ENCODE measurements at regions not wholly inside any gene's neighbourhood (a gene's known extent, or its start where the extent isn't known, plus 50 kb on each side); places are given as distances from the start of the nearest gene placed in this dataset.
"Not testable (repeated sequence)": the region's sequence is repeated elsewhere in the genome, so short reads cannot be mapped to it uniquely, and the experiment has no call there.

GRCh38 chr18:40272630-40273231 lies 1682.3 kb upstream of the PIK3C3 start:
- Histone ChIP-seq H3K9ac (ENCODE audit: low read length in 2 of 2) (no peak overlapping the region), H3K9me3 (ENCODE audit: control insufficient read depth in 2 of 2, low read length in 2 of 2) (no peaks in the 10 kb centered on the region), H3K4me3 (ENCODE audit: low read length in 2 of 2) (no peak overlapping the region), H3K36me3 (ENCODE audit: control insufficient read depth in 2 of 2, insufficient read depth in 2 of 2, low read length in 2 of 2) (no peaks in the 10 kb centered on the region), H3K27me3 (ENCODE audit: control insufficient read depth in 1 of 2, insufficient read depth in 2 of 2, low read length in 2 of 2) (no peaks in the 10 kb centered on the region), H3K4me1 (ENCODE audit: control insufficient read depth, insufficient read depth, low read length) (no peaks in the 10 kb centered on the region), H3K27ac (ENCODE audit: low read length) (no peak overlapping the region)

GRCh38 chr18:40259115-40259835 lies 1695.8 kb upstream of the PIK3C3 start:
- Histone ChIP-seq H3K36me3 (ENCODE audit: control insufficient read depth in 2 of 2, insufficient read depth in 2 of 2, low read length in 2 of 2) (no peaks in the 10 kb centered on the region), H3K9ac (ENCODE audit: low read length in 2 of 2) (no peak overlapping the region), H3K27me3 (ENCODE audit: control insufficient read depth in 1 of 2, insufficient read depth in 2 of 2, low read length in 2 of 2) (no peaks in the 10 kb centered on the region), H3K27ac (ENCODE audit: low read length) (no peak overlapping the region), H3K4me1 (ENCODE audit: control insufficient read depth, insufficient read depth, low read length) (no peaks in the 10 kb centered on the region), H3K9me3 (ENCODE audit: control insufficient read depth in 2 of 2, low read length in 2 of 2) (peaks cover 0 to 3% of the 10 kb centered on the region in 2 donors), H3K4me3 (ENCODE audit: low read length in 2 of 2) (no peak overlapping the region)

- peaks cover 0 to 3% of the 10 kb centered on the region in 2 donors for H3K9me3 ChIP-seq (ENCODE audit: control insufficient read depth in 2 of 2, low read length in 2 of 2)
- no peaks in the 10 kb centered on the region for H3K4me1 ChIP-seq (ENCODE audit: control insufficient read depth, insufficient read depth, low read length)
- H3K27ac ChIP-seq (ENCODE audit: low read length): no peak overlapping the region
- no peaks in the 10 kb centered on the region for H3K27me3 ChIP-seq (ENCODE audit: control insufficient read depth in 1 of 2, insufficient read depth in 2 of 2, low read length in 2 of 2)
- no peak overlapping the region for H3K9ac ChIP-seq (ENCODE audit: low read length in 2 of 2)
- no peaks in the 10 kb centered on the region for H3K36me3 ChIP-seq (ENCODE audit: control insufficient read depth in 2 of 2, insufficient read depth in 2 of 2, low read length in 2 of 2)
- H3K4me3 ChIP-seq (ENCODE audit: low read length in 2 of 2): no peak overlapping the region
Observed at GRCh38 chr18:40258311-40258710, 1696.7 kb upstream of the PIK3C3 start.

GRCh38 chr18:40250236-40250635 lies 1704.8 kb upstream of the PIK3C3 start:
- Histone ChIP-seq H3K27me3 (ENCODE audit: control insufficient read depth in 1 of 2, insufficient read depth in 2 of 2, low read length in 2 of 2) (no peaks in the 10 kb centered on the region), H3K4me3 (ENCODE audit: low read length in 2 of 2) (no peak overlapping the region), H3K27ac (ENCODE audit: low read length) (no peak overlapping the region), H3K36me3 (ENCODE audit: control insufficient read depth in 2 of 2, insufficient read depth in 2 of 2, low read length in 2 of 2) (no peaks in the 10 kb centered on the region), H3K9ac (ENCODE audit: low read length in 2 of 2) (no peak overlapping the region), H3K9me3 (ENCODE audit: control insufficient read depth in 2 of 2, low read length in 2 of 2) (no peaks in the 10 kb centered on the region), H3K4me1 (ENCODE audit: control insufficient read depth, insufficient read depth, low read length) (no peaks in the 10 kb centered on the region)

- Histone ChIP-seq H3K36me3 (ENCODE audit: control insufficient read depth in 2 of 2, insufficient read depth in 2 of 2, low read length in 2 of 2) (no peaks in the 10 kb centered on the region), H3K27me3 (ENCODE audit: control insufficient read depth in 1 of 2, insufficient read depth in 2 of 2, low read length in 2 of 2) (no peaks in the 10 kb centered on the region), H3K9ac (ENCODE audit: low read length in 2 of 2) (no peak overlapping the region), H3K4me3 (ENCODE audit: low read length in 2 of 2) (no peak overlapping the region), H3K4me1 (ENCODE audit: control insufficient read depth, insufficient read depth, low read length) (no peaks in the 10 kb centered on the region), H3K9me3 (ENCODE audit: control insufficient read depth in 2 of 2, low read length in 2 of 2) (no peaks in the 10 kb centered on the region), H3K27ac (ENCODE audit: low read length) (no peak overlapping the region)
Observed at GRCh38 chr18:40249390-40250080, 1705.5 kb upstream of the PIK3C3 start.

GRCh38 chr18:40245612-40246011 lies 1709.4 kb upstream of the PIK3C3 start:
- H3K27ac ChIP-seq (ENCODE audit: low read length); H3K4me3 ChIP-seq (ENCODE audit: low read length in 2 of 2); H3K9ac ChIP-seq (ENCODE audit: low read length in 2 of 2); H3K36me3 ChIP-seq (ENCODE audit: control insufficient read depth in 2 of 2, insufficient read depth in 2 of 2, low read length in 2 of 2); H3K9me3 ChIP-seq (ENCODE audit: control insufficient read depth in 2 of 2, low read length in 2 of 2); H3K4me1 ChIP-seq (ENCODE audit: control insufficient read depth, insufficient read depth, low read length); H3K27me3 ChIP-seq (ENCODE audit: control insufficient read depth in 1 of 2, insufficient read depth in 2 of 2, low read length in 2 of 2): not testable (repeated sequence)

DNA sequence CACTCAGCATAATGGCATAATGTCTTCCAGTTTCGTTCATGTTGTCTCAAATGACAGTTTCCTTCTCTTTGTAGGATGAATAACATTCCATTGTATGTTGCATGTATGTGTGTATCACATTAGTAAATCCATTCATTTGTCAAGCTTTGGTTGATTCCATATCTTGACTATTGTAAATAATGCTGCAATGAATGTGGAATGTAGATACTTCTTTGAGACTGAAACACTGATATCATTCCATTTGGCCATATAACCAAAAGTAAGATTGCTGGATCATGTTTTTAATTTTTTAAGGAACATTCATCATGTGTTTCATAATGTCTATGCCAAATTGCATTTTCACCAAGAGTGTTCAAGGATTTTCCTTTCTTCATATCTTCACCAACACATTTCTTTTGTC lies 1711.4 kb upstream of the PIK3C3 start:
- H3K9ac ChIP-seq (ENCODE audit: low read length in 2 of 2): no peak overlapping the region
- H3K36me3 ChIP-seq (ENCODE audit: control insufficient read depth in 2 of 2, insufficient read depth in 2 of 2, low read length in 2 of 2): no peaks in the 10 kb centered on the region
- H3K4me1 ChIP-seq (ENCODE audit: control insufficient read depth, insufficient read depth, low read length): no peaks in the 10 kb centered on the region
- no peak overlapping the region for H3K27ac ChIP-seq (ENCODE audit: low read length)
- no peaks in the 10 kb centered on the region for H3K9me3 ChIP-seq (ENCODE audit: control insufficient read depth in 2 of 2, low read length in 2 of 2)
- no peaks in the 10 kb centered on the region for H3K27me3 ChIP-seq (ENCODE audit: control insufficient read depth in 1 of 2, insufficient read depth in 2 of 2, low read length in 2 of 2)
- no peak overlapping the region for H3K4me3 ChIP-seq (ENCODE audit: low read length in 2 of 2)

DNA sequence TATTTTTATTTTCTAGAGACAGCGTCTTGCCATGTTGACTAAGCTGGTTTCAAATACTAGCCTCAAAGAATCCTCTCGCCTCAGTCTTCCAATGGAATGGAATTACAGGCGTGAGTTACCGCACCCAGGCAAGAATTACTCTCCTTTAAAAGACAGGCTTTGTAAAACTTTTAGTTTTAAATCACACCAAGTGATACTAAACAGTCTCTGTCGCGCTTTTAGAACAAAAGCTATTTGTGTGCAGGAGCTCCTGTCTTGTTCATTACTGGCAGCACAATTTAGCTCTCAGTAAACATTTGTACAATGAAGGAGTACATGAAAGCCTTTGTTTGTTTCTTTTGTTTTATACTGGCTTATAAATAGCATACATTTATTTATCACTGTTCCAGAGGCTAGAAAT lies 1719.2 kb upstream of the PIK3C3 start:
- H3K9ac ChIP-seq (ENCODE audit: low read length in 2 of 2): no peak overlapping the region
- H3K27ac ChIP-seq (ENCODE audit: low read length): no peak overlapping the region
- H3K4me3 ChIP-seq (ENCODE audit: low read length in 2 of 2): no peak overlapping the region
- H3K27me3 ChIP-seq (ENCODE audit: control insufficient read depth in 1 of 2, insufficient read depth in 2 of 2, low read length in 2 of 2): no peaks in the 10 kb centered on the region
- no peaks in the 10 kb centered on the region for H3K36me3 ChIP-seq (ENCODE audit: control insufficient read depth in 2 of 2, insufficient read depth in 2 of 2, low read length in 2 of 2)
- H3K4me1 ChIP-seq (ENCODE audit: control insufficient read depth, insufficient read depth, low read length): no peaks in the 10 kb centered on the region
- H3K9me3 ChIP-seq (ENCODE audit: control insufficient read depth in 2 of 2, low read length in 2 of 2): no peaks in the 10 kb centered on the region

- no peak overlapping the region for H3K27ac ChIP-seq (ENCODE audit: low read length)
- no peaks in the 10 kb centered on the region for H3K36me3 ChIP-seq (ENCODE audit: control insufficient read depth in 2 of 2, insufficient read depth in 2 of 2, low read length in 2 of 2)
- H3K27me3 ChIP-seq (ENCODE audit: control insufficient read depth in 1 of 2, insufficient read depth in 2 of 2, low read length in 2 of 2): no peaks in the 10 kb centered on the region
- no peaks in the 10 kb centered on the region for H3K9me3 ChIP-seq (ENCODE audit: control insufficient read depth in 2 of 2, low read length in 2 of 2)
- no peak overlapping the region for H3K4me3 ChIP-seq (ENCODE audit: low read length in 2 of 2)
- no peaks in the 10 kb centered on the region for H3K4me1 ChIP-seq (ENCODE audit: control insufficient read depth, insufficient read depth, low read length)
- no peak overlapping the region for H3K9ac ChIP-seq (ENCODE audit: low read length in 2 of 2)
Observed at GRCh38 chr18:40235323-40235722, 1719.7 kb upstream of the PIK3C3 start.

DNA sequence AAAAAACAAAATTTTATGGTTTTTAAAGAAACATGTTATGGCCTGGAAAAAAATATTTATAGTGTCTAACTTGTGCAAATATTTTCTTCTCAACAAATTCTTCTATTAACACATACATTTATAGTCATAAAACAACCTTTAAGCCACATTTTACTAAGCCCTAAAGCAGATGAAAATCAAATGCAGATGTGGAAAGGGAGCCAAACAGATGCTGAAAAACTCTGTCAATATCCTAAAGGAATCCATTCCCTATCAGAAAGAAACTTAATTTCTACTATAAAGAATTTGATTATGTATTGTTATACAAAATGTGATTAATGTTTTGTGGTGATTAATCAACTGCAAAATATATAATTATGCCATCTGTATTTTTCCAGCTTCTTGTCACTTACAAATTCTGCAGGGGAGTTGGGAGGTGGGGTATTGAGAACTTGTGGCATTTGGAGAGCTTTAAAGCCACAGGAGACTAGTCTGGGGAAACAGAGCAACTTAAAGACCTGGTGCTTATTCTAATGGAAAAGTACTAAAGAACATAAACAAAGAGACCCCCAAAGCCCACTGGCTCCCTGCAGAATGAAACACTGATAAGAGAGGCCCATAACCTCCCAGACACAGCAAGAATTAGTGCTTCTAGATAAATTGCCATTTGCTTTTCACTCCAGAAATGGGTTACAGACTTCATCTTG lies 1721.0 kb upstream of the PIK3C3 start:
- H3K9ac ChIP-seq (ENCODE audit: low read length in 2 of 2): no peak overlapping the region
- H3K36me3 ChIP-seq (ENCODE audit: control insufficient read depth in 2 of 2, insufficient read depth in 2 of 2, low read length in 2 of 2): no peaks in the 10 kb centered on the region
- no peaks in the 10 kb centered on the region for H3K9me3 ChIP-seq (ENCODE audit: control insufficient read depth in 2 of 2, low read length in 2 of 2)
- no peak overlapping the region for H3K27ac ChIP-seq (ENCODE audit: low read length)
- H3K4me3 ChIP-seq (ENCODE audit: low read length in 2 of 2): no peak overlapping the region
- H3K4me1 ChIP-seq (ENCODE audit: control insufficient read depth, insufficient read depth, low read length): no peaks in the 10 kb centered on the region
- H3K27me3 ChIP-seq (ENCODE audit: control insufficient read depth in 1 of 2, insufficient read depth in 2 of 2, low read length in 2 of 2): no peaks in the 10 kb centered on the region

All from stomach smooth muscle (tissue), 2 donors.